Sigmoid colon (tissue), 4 donors: ENCODE measurements at regions not wholly inside any gene's neighbourhood (a gene's known extent, or its start where the extent isn't known, plus 50 kb on each side); places are given as distances from the start of the nearest gene placed in this dataset.
"Not testable (repeated sequence)": the region's sequence is repeated elsewhere in the genome, so short reads cannot be mapped to it uniquely, and the experiment has no call there.

ENCODE experiments used
- CTCF ChIP-seq, 4 experiments: fragments of 450-650 bp in 3 of 4; fragments of 200-600 bp in 1 of 4; IDR thresholded peaks; one replicate each; pipeline ENCODE4 v1.5.1; 2016 to 2019; ENCODE audit warnings: antibody characterized with exemption in 4 of 4, mild to moderate bottlenecking in 3 of 4, moderate library complexity in 2 of 4
- POLR2AphosphoS5 ChIP-seq, 4 donors: sonication (generic); formaldehyde crosslinking; IDR thresholded peaks; one replicate each; pipeline ENCODE4 v1.6.1; 2017; ENCODE audit warnings: antibody characterized with exemption in 4 of 4

GRCh38 chr10:46660835-46661164 lies 81.9 kb downstream of the SYT15 start:
- TF ChIP-seq CTCF, POLR2AphosphoS5 (IDR thresholded peaks at IDR 0.05): not testable (repeated sequence)
